D341Med (cell line): ENCODE measurements at regions not wholly inside any gene's neighbourhood (a gene's known extent, or its start where the extent isn't known, plus 50 kb on each side); places are given as distances from the start of the nearest gene placed in this dataset.
"Not testable (repeated sequence)": the region's sequence is repeated elsewhere in the genome, so short reads cannot be mapped to it uniquely, and the experiment has no call there.

Experiments
- DNase-seq: peaks from one replicate; pipeline ENCODE4 v3.0.0; 2012; ENCODE audit warnings: low spot score

GRCh38 chr4:187127456-187127855 lies 403.8 kb upstream of the FAT1 start:
- DNase-seq, result no peak

GRCh38 chr4:187128222-187128621 lies 404.6 kb upstream of the FAT1 start:
- DNase-seq, result no peak

- DNase-seq, result no peak
These were observed 405.3 kb upstream of the FAT1 start for GRCh38 chr4:187128976-187129375.

GRCh38 chr4:187131826-187132225 lies 408.2 kb upstream of the FAT1 start:
- DNase-seq, result not testable (repeated sequence)

GRCh38 chr4:187135878-187136277 lies 412.2 kb upstream of the FAT1 start:
- DNase-seq, result no peak

GRCh38 chr4:187139141-187139540 lies 415.5 kb upstream of the FAT1 start:
- no peak for DNase-seq

GRCh38 chr4:187141101-187141500 lies 417.4 kb upstream of the FAT1 start:
- no peak for DNase-seq

GRCh38 chr4:187149229-187149945 lies 425.7 kb upstream of the FAT1 start:
- no peak for DNase-seq

- no peak for DNase-seq
These were observed 433.8 kb upstream of the FAT1 start for GRCh38 chr4:187157380-187157958.

- DNase-seq, result no peak
These were observed 434.3 kb upstream of the FAT1 start for GRCh38 chr4:187158003-187158402.

GRCh38 chr4:187160486-187160885 lies 436.8 kb upstream of the FAT1 start:
- no peak for DNase-seq

GRCh38 chr4:187166886-187167512 lies 443.3 kb upstream of the FAT1 start:
- no peak for DNase-seq

- no peak for DNase-seq
These were observed 448.2 kb upstream of the FAT1 start for GRCh38 chr4:187171706-187172339.

GRCh38 chr4:187172340-187172761 lies 448.7 kb upstream of the FAT1 start:
- DNase-seq, result no peak

GRCh38 chr4:187174749-187175148 lies 451.1 kb upstream of the FAT1 start:
- DNase-seq, result no peak

- no peak for DNase-seq
These were observed 451.5 kb upstream of the FAT1 start for GRCh38 chr4:187175197-187175596.

- no peak for DNase-seq
These were observed 452.7 kb upstream of the FAT1 start for GRCh38 chr4:187176261-187176910.

- DNase-seq, result no peak
These were observed 454.4 kb upstream of the FAT1 start for GRCh38 chr4:187178084-187178483.

GRCh38 chr4:187178587-187178986 lies 454.9 kb upstream of the FAT1 start:
- no peak for DNase-seq

GRCh38 chr4:187179086-187180058 lies 455.7 kb upstream of the FAT1 start:
- no peak for DNase-seq

GRCh38 chr4:187181054-187181453 lies 457.4 kb upstream of the FAT1 start:
- no peak for DNase-seq
